ENCODE measurements at regions not wholly inside any gene's neighbourhood (a gene's known extent, or its start where the extent isn't known, plus 50 kb on each side); places are given as distances from the start of the nearest gene placed in this dataset.
"Not testable (repeated sequence)": the region's sequence is repeated elsewhere in the genome, so short reads cannot be mapped to it uniquely, and the experiment has no call there.

- TF ChIP-seq, protein P1, sequence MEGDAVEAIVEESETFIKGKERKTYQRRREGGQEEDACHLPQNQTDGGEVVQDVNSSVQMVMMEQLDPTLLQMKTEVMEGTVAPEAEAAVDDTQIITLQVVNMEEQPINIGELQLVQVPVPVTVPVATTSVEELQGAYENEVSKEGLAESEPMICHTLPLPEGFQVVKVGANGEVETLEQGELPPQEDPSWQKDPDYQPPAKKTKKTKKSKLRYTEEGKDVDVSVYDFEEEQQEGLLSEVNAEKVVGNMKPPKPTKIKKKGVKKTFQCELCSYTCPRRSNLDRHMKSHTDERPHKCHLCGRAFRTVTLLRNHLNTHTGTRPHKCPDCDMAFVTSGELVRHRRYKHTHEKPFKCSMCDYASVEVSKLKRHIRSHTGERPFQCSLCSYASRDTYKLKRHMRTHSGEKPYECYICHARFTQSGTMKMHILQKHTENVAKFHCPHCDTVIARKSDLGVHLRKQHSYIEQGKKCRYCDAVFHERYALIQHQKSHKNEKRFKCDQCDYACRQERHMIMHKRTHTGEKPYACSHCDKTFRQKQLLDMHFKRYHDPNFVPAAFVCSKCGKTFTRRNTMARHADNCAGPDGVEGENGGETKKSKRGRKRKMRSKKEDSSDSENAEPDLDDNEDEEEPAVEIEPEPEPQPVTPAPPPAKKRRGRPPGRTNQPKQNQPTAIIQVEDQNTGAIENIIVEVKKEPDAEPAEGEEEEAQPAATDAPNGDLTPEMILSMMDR (IDR thresholded peaks at IDR 0.05; ENCODE audit: low read depth, low read length, missing control alignments): no peak
- H3K4me3 ChIP-seq (replicated peaks; ENCODE audit: low read depth, low read length): no peak overlapping the region
- no peak for DNase-seq (ENCODE audit: extremely low read depth, low read depth)
Measured at GRCh38 chr11:87804176-87804575, 371.1 kb downstream of the RAB38 start.

DNA sequence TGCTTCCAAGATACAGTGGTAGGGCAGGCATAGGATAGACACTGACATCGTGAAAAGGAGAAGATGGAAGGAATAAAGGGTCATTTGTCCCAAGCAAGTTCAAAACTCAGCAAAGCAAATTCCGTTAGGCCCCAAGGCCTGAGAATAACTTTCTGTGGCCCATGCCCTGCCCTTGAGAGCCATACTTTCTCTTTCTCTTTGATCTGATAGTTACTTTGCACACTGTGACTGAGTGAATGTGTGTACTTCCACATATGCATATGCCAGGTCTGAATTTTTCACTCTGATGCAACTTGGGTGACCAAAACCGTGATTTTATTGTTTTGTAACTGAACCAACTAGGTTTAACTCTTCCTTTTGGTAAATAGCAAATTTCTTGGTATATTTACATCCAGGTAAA lies 371.5 kb downstream of the RAB38 start:
- no peak overlapping the region for H3K4me3 ChIP-seq (replicated peaks; ENCODE audit: low read depth, low read length)

DNA sequence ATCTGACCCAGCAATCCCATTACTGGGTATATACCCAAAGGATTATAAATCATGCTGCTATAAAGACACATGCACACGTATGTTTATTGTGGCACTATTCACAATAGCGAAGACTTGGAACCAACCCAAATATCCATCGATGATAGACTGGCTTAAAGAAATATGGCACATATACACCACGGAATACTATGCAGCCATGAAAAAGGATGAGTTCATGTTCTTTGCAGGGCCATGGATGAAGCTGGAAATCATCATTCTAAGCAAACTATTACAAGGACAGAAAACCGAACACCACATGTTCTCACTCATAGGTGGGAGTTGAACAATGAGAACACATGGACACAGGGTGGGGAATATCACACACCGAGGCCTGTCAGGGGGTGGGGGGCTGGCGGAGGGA lies 390.4 kb downstream of the RAB38 start:
- not testable (repeated sequence) for H3K4me3 ChIP-seq (replicated peaks; ENCODE audit: low read depth, low read length); DNase-seq (ENCODE audit: extremely low read depth, low read depth)

More for the DNA sequence above, 371.5 kb downstream of the RAB38 start:
- no peak for DNase-seq (ENCODE audit: extremely low read depth, low read depth)
- TF ChIP-seq, protein P1 (IDR thresholded peaks at IDR 0.05; ENCODE audit: low read depth, low read length, missing control alignments): no peak

DNA sequence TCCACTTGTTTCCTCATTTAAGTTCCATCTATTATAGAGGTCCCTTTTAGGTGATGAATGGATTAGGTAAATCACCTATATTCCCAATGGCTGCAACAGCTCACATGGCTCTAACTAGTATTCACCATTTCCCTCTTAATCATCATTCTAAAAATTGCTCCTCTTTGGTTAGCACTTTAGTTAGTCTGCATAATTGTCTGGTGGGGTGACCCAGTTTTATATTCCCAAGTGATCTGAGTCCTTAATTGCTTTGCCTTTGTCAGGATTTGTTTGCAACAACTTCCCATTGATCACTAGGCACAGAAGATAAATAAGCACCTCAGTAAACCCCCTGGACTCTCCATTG lies 395.2 kb downstream of the RAB38 start:
- H3K4me3 ChIP-seq (replicated peaks; ENCODE audit: low read depth, low read length): no peak overlapping the region
- TF ChIP-seq, protein P1 (IDR thresholded peaks at IDR 0.05; ENCODE audit: low read depth, low read length, missing control alignments): no peak
- no peak for DNase-seq (ENCODE audit: extremely low read depth, low read depth)

DNA sequence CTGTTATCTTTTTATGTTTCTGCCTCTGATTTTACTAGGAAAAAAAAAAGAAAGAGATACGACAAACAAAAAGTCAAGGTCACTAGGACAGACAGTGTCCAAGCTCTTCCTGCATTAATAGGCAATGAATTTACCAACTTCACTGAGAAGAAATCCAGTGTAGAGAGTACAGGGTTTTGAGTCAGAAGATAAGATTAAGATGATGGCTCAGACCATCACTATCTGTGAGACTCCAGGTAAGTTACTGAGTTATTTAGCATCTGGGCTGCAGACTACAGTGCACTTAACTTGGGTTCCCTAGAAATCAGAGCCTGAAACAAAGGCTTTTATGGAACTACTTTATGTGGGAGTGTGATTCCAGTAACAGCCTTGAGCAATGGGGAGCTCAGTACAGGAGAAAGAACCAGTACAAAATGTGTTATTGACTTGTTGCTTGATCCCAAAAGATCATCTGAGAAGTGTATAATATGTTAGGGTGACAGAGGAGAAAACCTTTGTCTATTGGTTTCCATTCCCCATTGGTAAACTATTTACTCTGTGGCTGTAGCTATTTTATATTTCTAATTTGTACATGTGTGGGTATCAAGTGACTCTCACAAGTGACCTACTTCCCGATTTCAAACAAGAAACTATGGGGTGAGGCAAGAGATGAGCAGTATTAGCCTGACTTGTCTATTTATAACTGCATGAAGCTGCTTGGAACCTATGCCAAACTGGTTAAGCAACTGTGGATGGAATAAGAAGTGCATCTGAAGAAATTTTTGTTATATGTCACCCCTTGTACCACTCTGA lies 395.8 kb downstream of the RAB38 start:
- DNase-seq (ENCODE audit: extremely low read depth, low read depth): no peak
- TF ChIP-seq, protein P1 (IDR thresholded peaks at IDR 0.05; ENCODE audit: low read depth, low read length, missing control alignments): no peak
- no peak overlapping the region for H3K4me3 ChIP-seq (replicated peaks; ENCODE audit: low read depth, low read length)

DNA sequence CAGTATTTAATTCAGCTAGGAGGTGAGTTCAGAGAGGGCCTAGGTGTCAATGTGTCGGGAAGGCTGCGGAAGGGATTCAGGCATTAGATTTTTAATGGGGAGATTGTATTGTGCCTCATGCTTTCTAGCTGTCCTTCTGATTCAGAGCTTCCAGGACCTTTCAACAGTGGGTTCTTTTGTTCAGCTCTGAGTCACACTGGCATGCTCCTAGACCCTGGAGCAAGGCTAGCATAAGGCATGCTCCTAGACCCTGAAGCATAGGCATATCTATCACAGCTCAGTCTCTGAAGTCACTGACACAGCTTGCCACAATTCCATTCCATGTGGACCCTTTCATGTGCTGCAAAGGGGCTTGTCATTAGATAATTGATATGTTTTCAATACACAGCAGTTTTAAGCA lies 396.9 kb downstream of the RAB38 start:
- TF ChIP-seq, protein P1 (IDR thresholded peaks at IDR 0.05; ENCODE audit: low read depth, low read length, missing control alignments): no peak
- DNase-seq (ENCODE audit: extremely low read depth, low read depth): no peak
- no peak overlapping the region for H3K4me3 ChIP-seq (replicated peaks; ENCODE audit: low read depth, low read length)

DNA sequence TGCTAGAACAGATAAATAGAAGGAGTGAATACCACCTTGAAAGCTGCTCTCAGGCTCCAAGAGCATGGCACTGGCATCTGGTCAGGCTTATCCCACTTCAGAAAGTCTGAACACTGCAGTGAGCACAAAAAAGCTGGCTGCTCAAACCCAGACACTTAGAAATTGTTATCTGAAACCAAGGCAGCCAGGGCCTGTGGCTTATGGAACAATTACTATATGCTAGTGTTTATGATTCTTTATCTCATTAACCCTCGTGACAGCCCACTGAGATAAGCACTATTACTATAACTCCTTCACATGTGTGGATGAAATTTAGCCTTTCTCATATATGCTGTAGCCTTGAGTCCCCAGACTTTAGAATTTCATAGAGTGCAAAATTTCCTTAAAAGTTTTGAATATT lies 400.2 kb downstream of the RAB38 start:
- TF ChIP-seq, protein P1 (IDR thresholded peaks at IDR 0.05; ENCODE audit: low read depth, low read length, missing control alignments): no peak
- no peak overlapping the region for H3K4me3 ChIP-seq (replicated peaks; ENCODE audit: low read depth, low read length)
- no peak for DNase-seq (ENCODE audit: extremely low read depth, low read depth)
